Hematopoietic multipotent progenitor cell (in vitro differentiated cells): ENCODE measurements at regions not wholly inside any gene's neighbourhood (a gene's known extent, or its start where the extent isn't known, plus 50 kb on each side); places are given as distances from the start of the nearest gene placed in this dataset. TPM values are rescaled to one million over a fixed set of nuclear protein-coding genes. Genes with fewer than 3 reads are reported as not detected.
A peak's percentile ranks its signal among the peaks of the same experiment; 100 is the strongest.

Experiments
- DNase-seq, 3 donors: peaks; one replicate each; pipeline ENCODE4 v3.0.0-alpha.2; 2011 to 2015; ENCODE audit warnings: low read depth in 2 of 3, low spot score in 2 of 3
- small RNA-seq: library from RNA; depleted of rRNA; stranded (forward); fragments of <200 nt; gene quantifications from one replicate; pipeline ENCODE3, GENCODE V24; 2012

DNA sequence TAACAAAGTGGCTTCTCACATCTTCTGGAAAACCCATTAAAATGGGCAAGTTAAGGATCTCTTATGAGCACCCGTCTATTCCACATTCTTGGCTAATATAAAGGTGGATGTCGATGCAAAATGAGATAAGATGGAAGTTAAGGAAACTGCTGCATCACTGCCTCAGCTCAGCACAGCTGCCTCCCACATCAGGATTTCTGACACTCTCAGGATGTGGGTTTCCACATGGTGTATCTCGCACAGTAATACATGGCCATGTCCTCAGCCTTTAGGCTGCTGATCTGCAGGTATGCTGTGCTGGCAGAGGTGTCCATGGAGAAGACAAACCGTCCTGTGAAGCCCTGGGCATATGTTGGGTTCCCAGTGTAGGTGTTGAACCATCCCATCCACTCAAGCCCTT, 1348.0 kb downstream of the TMEM121 start:
- peak in 1 of 3 donors; percentile 69 for DNase-seq

DNA sequence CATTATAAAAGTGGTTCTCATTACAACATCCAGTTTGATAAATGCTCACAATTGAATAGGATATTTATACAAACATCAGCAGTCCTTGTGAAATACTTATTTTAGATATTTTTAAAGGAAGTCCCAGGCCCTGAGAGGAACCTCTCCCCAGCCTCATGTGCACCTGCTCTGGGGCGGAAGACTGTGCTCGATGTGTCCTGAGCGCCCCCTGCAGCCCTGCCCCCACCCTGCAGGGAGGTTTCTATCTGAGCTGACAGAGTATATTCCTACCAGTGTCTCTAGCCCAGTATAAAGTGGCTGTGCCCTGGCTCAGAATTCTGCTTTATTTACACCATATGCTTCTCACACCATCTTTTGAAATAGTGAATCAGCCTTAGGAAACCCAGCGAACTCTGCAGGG, 1349.1 kb downstream of the TMEM121 start:
- peak in 2 of 3 donors; percentile 63 to 76 for DNase-seq

DNA sequence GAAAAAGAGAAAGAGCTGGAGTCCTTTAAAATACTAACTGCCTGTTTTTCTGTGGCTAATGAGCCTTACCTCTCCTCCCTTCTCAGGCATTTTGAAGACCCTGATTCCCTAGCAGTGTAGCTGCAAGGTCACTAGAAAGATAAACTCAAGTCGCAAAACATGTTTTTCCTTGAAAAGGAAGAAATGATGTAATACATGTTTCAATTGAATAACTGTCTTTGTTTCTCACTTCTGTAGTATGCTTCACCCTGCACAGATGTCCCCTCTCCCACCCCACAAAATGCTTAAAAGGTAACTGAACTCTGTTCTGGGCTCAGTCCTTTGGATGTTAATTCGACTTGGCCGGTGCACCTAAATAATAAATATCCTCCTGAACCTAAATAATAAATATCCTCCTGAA, 1350.3 kb downstream of the TMEM121 start:
- DNase-seq = no peak

DNA sequence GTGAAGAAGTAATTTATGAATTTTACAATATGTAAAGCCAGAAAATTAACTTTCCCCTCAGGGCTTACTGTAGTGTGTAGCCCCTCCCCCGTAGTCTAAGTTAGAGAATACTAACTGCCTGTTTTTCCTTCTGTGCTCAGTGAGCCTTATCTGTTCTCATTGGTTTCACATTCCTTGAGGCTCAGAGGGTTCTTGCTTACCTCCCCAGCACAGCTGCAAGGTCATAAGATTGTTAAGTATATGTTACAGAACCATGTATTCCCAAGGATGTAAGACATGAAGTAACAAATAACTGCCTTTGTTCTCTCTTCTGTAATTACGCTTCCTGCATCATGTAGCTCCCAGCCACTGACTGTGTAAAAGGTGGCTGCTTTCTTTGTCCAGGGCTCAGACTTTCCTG, 1351.1 kb downstream of the TMEM121 start:
- no peak for DNase-seq

DNA sequence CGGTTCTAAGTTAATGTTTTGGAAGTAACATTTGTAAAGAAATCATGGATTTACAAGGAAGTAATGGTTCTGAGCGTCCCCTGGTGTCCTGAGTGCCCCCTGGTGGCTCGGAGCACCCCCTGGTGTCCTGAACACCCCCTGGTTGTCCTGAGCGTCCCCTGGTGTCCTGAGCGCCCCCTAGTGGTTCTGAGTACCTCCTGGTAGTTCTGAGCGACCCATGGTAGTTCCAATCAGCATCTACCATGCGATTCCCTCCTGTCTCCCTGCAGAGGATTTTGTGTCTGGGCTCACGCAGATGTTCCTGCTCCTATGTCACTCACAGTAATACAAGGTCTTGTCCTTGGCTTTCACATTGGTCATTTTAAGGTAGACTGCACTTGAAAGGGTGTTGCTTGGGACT, 1352.9 kb downstream of the TMEM121 start:
- DNase-seq = peak in 2 of 3 donors; percentile 90 to 94

DNA sequence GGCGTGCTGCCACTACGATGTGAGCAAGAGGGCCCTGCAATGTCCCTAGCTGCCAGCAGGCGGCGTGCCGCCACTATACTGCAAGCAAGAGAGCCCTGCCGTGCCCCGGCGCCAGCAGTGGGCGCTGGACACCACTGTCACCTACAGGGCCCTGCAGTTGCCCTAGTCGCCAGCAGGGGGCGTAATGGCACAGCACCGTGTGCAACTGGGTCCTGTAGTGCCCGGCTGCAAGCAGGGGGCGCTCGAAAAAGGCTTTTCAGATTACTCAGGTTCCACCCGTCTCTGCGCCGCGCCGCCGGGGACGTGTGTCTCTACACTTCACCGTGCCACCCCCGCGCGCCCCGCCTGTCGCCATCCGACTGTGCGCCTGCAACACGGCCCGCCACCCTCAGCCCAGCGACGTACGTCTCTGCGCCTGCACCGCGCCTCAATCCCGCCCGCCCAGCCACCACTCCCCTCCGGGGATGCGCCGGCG, 1356.9 kb downstream of the TMEM121 start:
- DNase-seq = peak in 2 of 3 donors; percentile 55 to 56

Small RNA genes lying in the stretch of these regions (small RNA-seq; reads per million reads assigned to genes)
- not detected for gene AC244452.1
- gene IGHD1-1 = not detected
- gene IGHD1-14 = not detected
- not detected for gene IGHD1-20
- gene IGHD1-26 = not detected
- gene IGHD1-7 = not detected
- gene IGHD2-15 = not detected
- not detected for gene IGHD2-2
- not detected for gene IGHD2-21
- not detected for gene IGHD2-8
- not detected for gene IGHD3-10
- not detected for gene IGHD3-16
- gene IGHD3-22 = not detected
- not detected for gene IGHD3-3
- not detected for gene IGHD3-9
- not detected for gene IGHD4-11
- not detected for gene IGHD4-17
- not detected for gene IGHD4-23
- not detected for gene IGHD4-4
- not detected for gene IGHD5-12
- gene IGHD5-18 = not detected
- not detected for gene IGHD5-24
- not detected for gene IGHD5-5
- not detected for gene IGHD6-13
- not detected for gene IGHD6-19
- gene IGHD6-25 = not detected
- not detected for gene IGHD6-6
- gene IGHD7-27 = 3.7 reads per million, percentile 83 among the genes with 10 or more reads in this experiment
- gene IGHJ1 = not detected
- gene IGHJ1P = not detected
- not detected for gene IGHJ2
- gene IGHJ2P = not detected
- gene IGHJ3 = not detected
- gene IGHJ3P = not detected
- not detected for gene IGHJ4
- gene IGHJ5 = not detected
- gene IGHJ6 = not detected
- not detected for gene IGHV1-12
- gene IGHV1-14 = not detected
- not detected for gene IGHV3-19
- not detected for gene IGHV3-57
- not detected for gene IGHV3-76
- gene IGHV5-78 = not detected
- gene IGHV7-40 = not detected
- not detected for gene IGHVII-1-1
- not detected for gene IGHVII-15-1
- not detected for gene IGHVII-22-1
- not detected for gene IGHVII-28-1
- gene IGHVII-33-1 = not detected
- gene IGHVII-40-1 = not detected
- not detected for gene IGHVII-44-2
- gene IGHVII-46-1 = not detected
- gene IGHVII-49-1 = not detected
- not detected for gene IGHVII-51-2
- not detected for gene IGHVII-53-1
- gene IGHVII-60-1 = not detected
- gene IGHVII-62-1 = not detected
- gene IGHVII-67-1 = not detected
- not detected for gene IGHVII-74-1
- gene IGHVII-78-1 = not detected
- not detected for gene IGHVIII-11-1
- gene IGHVIII-13-1 = not detected
- gene IGHVIII-2-1 = not detected
- gene IGHVIII-22-2 = not detected
- not detected for gene IGHVIII-25-1
- not detected for gene IGHVIII-26-1
- not detected for gene IGHVIII-38-1
- gene IGHVIII-5-1 = not detected
- gene IGHVIII-5-2 = not detected
- gene IGHVIII-67-2 = not detected
- not detected for gene IGHVIII-67-3
- gene IGHVIII-67-4 = not detected
- gene IGHVIII-76-1 = not detected
- gene IGHVIII-82 = not detected
- not detected for gene MIR4507
- not detected for gene MIR4537
- gene MIR4538 = not detected
- gene MIR4539 = not detected
- gene MIR5195 = not detected
- not detected for gene MIR8071-1
- gene MIR8071-2 = not detected
- gene RNA5SP389 = not detected
